ENCODE measurements at regions not wholly inside any gene's neighbourhood (a gene's known extent, or its start where the extent isn't known, plus 50 kb on each side); places are given as distances from the start of the nearest gene placed in this dataset.

DNA sequence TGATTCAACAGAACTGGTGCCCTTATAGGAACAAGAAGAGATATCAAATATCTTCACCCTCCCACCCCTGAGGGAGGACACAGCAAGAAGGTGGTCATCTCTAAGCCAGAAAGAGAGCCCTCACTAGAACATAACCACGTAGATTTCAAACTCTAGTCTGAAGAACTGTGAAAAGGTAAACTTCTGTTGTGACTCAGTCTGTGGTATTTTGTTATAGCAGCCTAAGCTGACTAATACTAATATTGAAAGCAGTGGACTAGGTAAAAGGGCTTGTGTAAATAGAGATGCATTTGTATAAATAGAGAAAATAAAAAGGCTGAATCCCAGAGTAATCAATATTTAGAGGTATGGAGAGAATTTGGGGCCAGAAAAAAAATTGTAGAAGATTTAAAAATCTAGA, 157.6 kb upstream of the CCNH start:
- Histone ChIP-seq H3F3A (ENCODE audit: insufficient read depth, low read length, poor library complexity, severe bottlenecking) (no peaks in the 10 kb centered on the region), H3K9me2 (ENCODE audit: insufficient read depth, low read length) (no peaks in the 10 kb centered on the region), H3K79me2 (replicated peaks; ENCODE audit: insufficient read depth, low read length) (no peaks in the 10 kb centered on the region), H3K36me3 (ENCODE audit: insufficient read depth, low read length) (no peaks in the 10 kb centered on the region), H3K9me3 (ENCODE audit: low read length) (no peaks in the 10 kb centered on the region), H4K20me1 (ENCODE audit: insufficient read depth) (no peaks in the 10 kb centered on the region), H3K27ac (ENCODE audit: low read length) (no peak overlapping the region), H3K4me3 (ENCODE audit: low read length) (no peak overlapping the region), H2AFZ (ENCODE audit: low read depth, low read length) (no peak overlapping the region), H3K4me2 (ENCODE audit: low read length) (no peak overlapping the region), H3K27me3 (ENCODE audit: insufficient read depth, low read depth, low read length) (no peaks in the 10 kb centered on the region), H3K9ac (ENCODE audit: low read length) (no peak overlapping the region)
- no peak for TF ChIP-seq EP300 (conservative IDR thresholded peaks at IDR 0.05; ENCODE audit: poor library complexity, severe bottlenecking)
- no peak for TF ChIP-seq POLR2AphosphoS5 (IDR thresholded peaks at IDR 0.05)
- TF ChIP-seq SMC3 (conservative IDR thresholded peaks at IDR 0.05; ENCODE audit: poor library complexity): no peak
- TF ChIP-seq, protein P1, sequence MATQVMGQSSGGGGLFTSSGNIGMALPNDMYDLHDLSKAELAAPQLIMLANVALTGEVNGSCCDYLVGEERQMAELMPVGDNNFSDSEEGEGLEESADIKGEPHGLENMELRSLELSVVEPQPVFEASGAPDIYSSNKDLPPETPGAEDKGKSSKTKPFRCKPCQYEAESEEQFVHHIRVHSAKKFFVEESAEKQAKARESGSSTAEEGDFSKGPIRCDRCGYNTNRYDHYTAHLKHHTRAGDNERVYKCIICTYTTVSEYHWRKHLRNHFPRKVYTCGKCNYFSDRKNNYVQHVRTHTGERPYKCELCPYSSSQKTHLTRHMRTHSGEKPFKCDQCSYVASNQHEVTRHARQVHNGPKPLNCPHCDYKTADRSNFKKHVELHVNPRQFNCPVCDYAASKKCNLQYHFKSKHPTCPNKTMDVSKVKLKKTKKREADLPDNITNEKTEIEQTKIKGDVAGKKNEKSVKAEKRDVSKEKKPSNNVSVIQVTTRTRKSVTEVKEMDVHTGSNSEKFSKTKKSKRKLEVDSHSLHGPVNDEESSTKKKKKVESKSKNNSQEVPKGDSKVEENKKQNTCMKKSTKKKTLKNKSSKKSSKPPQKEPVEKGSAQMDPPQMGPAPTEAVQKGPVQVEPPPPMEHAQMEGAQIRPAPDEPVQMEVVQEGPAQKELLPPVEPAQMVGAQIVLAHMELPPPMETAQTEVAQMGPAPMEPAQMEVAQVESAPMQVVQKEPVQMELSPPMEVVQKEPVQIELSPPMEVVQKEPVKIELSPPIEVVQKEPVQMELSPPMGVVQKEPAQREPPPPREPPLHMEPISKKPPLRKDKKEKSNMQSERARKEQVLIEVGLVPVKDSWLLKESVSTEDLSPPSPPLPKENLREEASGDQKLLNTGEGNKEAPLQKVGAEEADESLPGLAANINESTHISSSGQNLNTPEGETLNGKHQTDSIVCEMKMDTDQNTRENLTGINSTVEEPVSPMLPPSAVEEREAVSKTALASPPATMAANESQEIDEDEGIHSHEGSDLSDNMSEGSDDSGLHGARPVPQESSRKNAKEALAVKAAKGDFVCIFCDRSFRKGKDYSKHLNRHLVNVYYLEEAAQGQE (IDR thresholded peaks at IDR 0.05; ENCODE audit: borderline replicate concordance): no peak
- no peak for TF ChIP-seq MXI1 (conservative IDR thresholded peaks at IDR 0.05; ENCODE audit: poor library complexity, severe bottlenecking)
- no peak for TF ChIP-seq RAD21 (conservative IDR thresholded peaks at IDR 0.05)
- no peak for TF ChIP-seq EZH2 (IDR thresholded peaks at IDR 0.05; ENCODE audit: borderline replicate concordance, insufficient read depth, low read length, poor library complexity, severe bottlenecking)
- TF ChIP-seq, protein P2, sequence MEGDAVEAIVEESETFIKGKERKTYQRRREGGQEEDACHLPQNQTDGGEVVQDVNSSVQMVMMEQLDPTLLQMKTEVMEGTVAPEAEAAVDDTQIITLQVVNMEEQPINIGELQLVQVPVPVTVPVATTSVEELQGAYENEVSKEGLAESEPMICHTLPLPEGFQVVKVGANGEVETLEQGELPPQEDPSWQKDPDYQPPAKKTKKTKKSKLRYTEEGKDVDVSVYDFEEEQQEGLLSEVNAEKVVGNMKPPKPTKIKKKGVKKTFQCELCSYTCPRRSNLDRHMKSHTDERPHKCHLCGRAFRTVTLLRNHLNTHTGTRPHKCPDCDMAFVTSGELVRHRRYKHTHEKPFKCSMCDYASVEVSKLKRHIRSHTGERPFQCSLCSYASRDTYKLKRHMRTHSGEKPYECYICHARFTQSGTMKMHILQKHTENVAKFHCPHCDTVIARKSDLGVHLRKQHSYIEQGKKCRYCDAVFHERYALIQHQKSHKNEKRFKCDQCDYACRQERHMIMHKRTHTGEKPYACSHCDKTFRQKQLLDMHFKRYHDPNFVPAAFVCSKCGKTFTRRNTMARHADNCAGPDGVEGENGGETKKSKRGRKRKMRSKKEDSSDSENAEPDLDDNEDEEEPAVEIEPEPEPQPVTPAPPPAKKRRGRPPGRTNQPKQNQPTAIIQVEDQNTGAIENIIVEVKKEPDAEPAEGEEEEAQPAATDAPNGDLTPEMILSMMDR (IDR thresholded peaks at IDR 0.05; ENCODE audit: poor library complexity, severe bottlenecking): no peak

DNA sequence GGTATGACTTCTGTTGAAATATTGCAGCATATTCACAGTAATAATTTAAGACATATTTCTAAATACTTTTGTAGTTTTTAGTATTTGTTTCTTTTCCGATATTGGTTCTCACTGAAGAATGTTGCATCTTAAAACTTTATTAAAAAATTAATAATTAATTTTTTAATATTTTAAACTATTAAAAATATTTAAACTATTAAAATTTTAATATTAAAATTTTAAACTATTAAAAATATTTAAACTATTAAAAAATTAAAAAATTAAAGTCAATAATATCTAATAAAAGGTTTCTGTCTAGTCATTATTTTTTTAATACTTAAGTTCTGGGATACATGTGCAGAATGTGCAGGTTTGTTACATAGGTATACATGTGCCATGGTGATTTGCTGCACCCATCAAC, 149.3 kb upstream of the CCNH start:
- Histone ChIP-seq H3K9me2 (ENCODE audit: insufficient read depth, low read length) (no peaks in the 10 kb centered on the region), H2AFZ (ENCODE audit: low read depth, low read length) (no peak overlapping the region), H3K4me3 (ENCODE audit: low read length) (no peak overlapping the region), H3K27ac (ENCODE audit: low read length) (no peak overlapping the region), H3K4me2 (ENCODE audit: low read length) (no peak overlapping the region), H4K20me1 (ENCODE audit: insufficient read depth) (no peaks in the 10 kb centered on the region), H3F3A (ENCODE audit: insufficient read depth, low read length, poor library complexity, severe bottlenecking) (no peaks in the 10 kb centered on the region), H3K27me3 (ENCODE audit: insufficient read depth, low read depth, low read length) (no peaks in the 10 kb centered on the region), H3K79me2 (replicated peaks; ENCODE audit: insufficient read depth, low read length) (no peaks in the 10 kb centered on the region), H3K36me3 (ENCODE audit: insufficient read depth, low read length) (no peaks in the 10 kb centered on the region), H3K9ac (ENCODE audit: low read length) (no peak overlapping the region), H3K9me3 (ENCODE audit: low read length) (no peaks in the 10 kb centered on the region)
- TF ChIP-seq POLR2AphosphoS5 (IDR thresholded peaks at IDR 0.05) (no peak), RAD21 (conservative IDR thresholded peaks at IDR 0.05) (no peak), SMC3 (conservative IDR thresholded peaks at IDR 0.05; ENCODE audit: poor library complexity) (no peak), MXI1 (conservative IDR thresholded peaks at IDR 0.05; ENCODE audit: poor library complexity, severe bottlenecking) (no peak), EZH2 (IDR thresholded peaks at IDR 0.05; ENCODE audit: borderline replicate concordance, insufficient read depth, low read length, poor library complexity, severe bottlenecking) (no peak), TAF1 (IDR thresholded peaks at IDR 0.05; ENCODE audit: low read depth) (no peak), EP300 (conservative IDR thresholded peaks at IDR 0.05; ENCODE audit: poor library complexity, severe bottlenecking) (no peak)
- TF ChIP-seq, protein P1 (IDR thresholded peaks at IDR 0.05; ENCODE audit: borderline replicate concordance): no peak
- TF ChIP-seq, protein P2 (IDR thresholded peaks at IDR 0.05; ENCODE audit: poor library complexity, severe bottlenecking): no peak

Measured in neural cell (in vitro differentiated cells).